Thoracic aorta (tissue), 2 donors: ENCODE measurements at regions not wholly inside any gene's neighbourhood (a gene's known extent, or its start where the extent isn't known, plus 50 kb on each side); places are given as distances from the start of the nearest gene placed in this dataset.
"Not testable (repeated sequence)": the region's sequence is repeated elsewhere in the genome, so short reads cannot be mapped to it uniquely, and the experiment has no call there.

ENCODE experiments used
- ATAC-seq: fragments of 150-250 bp; one replicate; pipeline ENCODE4 v1.8.0; 2017; ENCODE audit warnings: low read depth; ENCODE audit not compliant: insufficient number of reproducible peaks, low FRiP score
- DNase-seq: peaks from one replicate; pipeline ENCODE4 v3.0.0-alpha.2; 2020; ENCODE audit warnings: low spot score
- H3K27ac ChIP-seq, 2 donors: fragments of 200-600 bp; sonication (generic); 1 replicate in 1 of 2; 2 replicates in 1 of 2; pipeline ENCODE4 v1.5.1; 2016; ENCODE audit warnings: mild to moderate bottlenecking in 2 of 2, moderate library complexity in 2 of 2
- H3K27me3 ChIP-seq: fragments of 200-600 bp; sonication (generic); replicated peaks from 2 replicates; pipeline ENCODE4 v1.6.0; 2016; ENCODE audit warnings: mild to moderate bottlenecking; ENCODE audit not compliant: insufficient read depth
- H3K36me3 ChIP-seq: fragments of 200-600 bp; sonication (generic); one replicate; pipeline ENCODE4 v1.5.1; 2016
- H3K4me1 ChIP-seq, 2 donors: fragments of 200-600 bp; sonication (generic); 1 replicate in 1 of 2; 2 replicates in 1 of 2; pipeline versions ENCODE4 v1.5.1 to v1.6.0; 2016; ENCODE audit warnings: low read depth in 2 of 2, mild to moderate bottlenecking in 1 of 2; ENCODE audit not compliant: control insufficient read depth in 1 of 2
- H3K4me3 ChIP-seq: fragments of 200-600 bp; sonication (generic); 2 replicates; pipeline ENCODE4 v1.5.1; 2016; ENCODE audit warnings: mild to moderate bottlenecking
- H3K9me3 ChIP-seq: fragments of 200-600 bp; sonication (generic); 2 replicates; pipeline ENCODE4 v1.5.1; 2016
- CTCF ChIP-seq: fragments of 200-600 bp; sonication (generic); IDR thresholded peaks from one replicate; pipeline ENCODE4 v1.5.1; 2019; ENCODE audit warnings: antibody characterized with exemption

GRCh38 chr22:25419247-25420113 is 145.0 kb upstream of the GRK3 start:
- peaks cover 16 to 21% of the 10 kb centered on the region in 2 donors for H3K4me1 ChIP-seq
- no peak for DNase-seq
- H3K9me3 ChIP-seq: no peaks in the 10 kb centered on the region
- no peak overlapping the region for H3K27ac ChIP-seq
- no peak for ATAC-seq
- TF ChIP-seq CTCF: no peak
- H3K4me3 ChIP-seq: peak overlapping the region; percentile 17
- H3K36me3 ChIP-seq: no peaks in the 10 kb centered on the region
- H3K27me3 ChIP-seq: no peaks in the 10 kb centered on the region

GRCh38 chr22:25420114-25420441 is 144.4 kb upstream of the GRK3 start:
- not testable (repeated sequence) for H3K27me3 ChIP-seq, H3K27ac ChIP-seq, H3K36me3 ChIP-seq, DNase-seq, ATAC-seq, H3K9me3 ChIP-seq
- Histone ChIP-seq H3K4me1 (peaks cover 16 to 21% of the 10 kb centered on the region in 2 donors), H3K4me3 (peak overlapping the region; percentile 17)

GRCh38 chr22:25420471-25420924 is 144.0 kb upstream of the GRK3 start:
- ATAC-seq: no peak
- TF ChIP-seq CTCF: no peak
- H3K4me1 ChIP-seq: peaks cover 16 to 21% of the 10 kb centered on the region in 2 donors
- H3K4me3 ChIP-seq: peak overlapping the region; percentile 59
- H3K9me3 ChIP-seq: no peaks in the 10 kb centered on the region
- H3K27ac ChIP-seq: no peak overlapping the region
- H3K27me3 ChIP-seq: no peaks in the 10 kb centered on the region
- DNase-seq: no peak
- no peaks in the 10 kb centered on the region for H3K36me3 ChIP-seq

- ATAC-seq (no peak), DNase-seq (no peak)
- no peak overlapping the region for H3K27ac ChIP-seq
- H3K27me3 ChIP-seq: no peaks in the 10 kb centered on the region
- H3K4me1 ChIP-seq: peaks cover 16 to 21% of the 10 kb centered on the region in 2 donors
- H3K9me3 ChIP-seq: no peaks in the 10 kb centered on the region
- H3K36me3 ChIP-seq: no peaks in the 10 kb centered on the region
- H3K4me3 ChIP-seq: peak overlapping the region; percentile 59
- TF ChIP-seq CTCF: no peak
These were observed 143.3 kb upstream of the GRK3 start for GRCh38 chr22:25420925-25421904.

- not testable (repeated sequence) for H3K9me3 ChIP-seq, H3K27me3 ChIP-seq, ATAC-seq
These were observed 137.8 kb upstream of the GRK3 start for GRCh38 chr22:25426530-25427308.

GRCh38 chr22:25431637-25432342 is 132.7 kb upstream of the GRK3 start:
- not testable (repeated sequence) for H3K4me1 ChIP-seq, DNase-seq, H3K4me3 ChIP-seq, H3K9me3 ChIP-seq, ATAC-seq, H3K27me3 ChIP-seq, H3K27ac ChIP-seq, H3K36me3 ChIP-seq

More at GRCh38 chr22:25426530-25427308, 137.8 kb upstream of the GRK3 start:
- H3K4me3 ChIP-seq, DNase-seq, H3K36me3 ChIP-seq, H3K4me1 ChIP-seq, H3K27ac ChIP-seq: not testable (repeated sequence)

GRCh38 chr22:25433381-25433970 is 131.0 kb upstream of the GRK3 start:
- not testable (repeated sequence) for H3K27ac ChIP-seq, H3K27me3 ChIP-seq, DNase-seq, H3K36me3 ChIP-seq, H3K9me3 ChIP-seq, H3K4me3 ChIP-seq, ATAC-seq, H3K4me1 ChIP-seq
